K562 (cell line): ENCODE measurements at regions not wholly inside any gene's neighbourhood (a gene's known extent, or its start where the extent isn't known, plus 50 kb on each side); places are given as distances from the start of the nearest gene placed in this dataset.

Experiments used
- ARID1B ChIP-seq: fragments of 450-650 bp; IDR thresholded peaks from 2 replicates; pipeline ENCODE4 v1.6.1; 2016; ENCODE audit warnings: antibody characterized with exemption, mild to moderate bottlenecking, inconsistent platforms
- CREBBP ChIP-seq: IDR thresholded peaks from one replicate; pipeline ENCODE4 v1.6.1; 2012; ENCODE audit warnings: low read depth, mild to moderate bottlenecking, control low read depth, inconsistent platforms, low read length
- ESRRB ChIP-seq: fragments of 250-450 bp; sonication (Bioruptor Pico); IDR thresholded peaks from 2 replicates; pipeline ENCODE4 v1.5.0; 2020; ENCODE audit warnings: mild to moderate bottlenecking, moderate library complexity, borderline replicate concordance
- FOS ChIP-seq: IDR thresholded peaks from 3 replicates; pipeline ENCODE4 v1.6.1; 2011; ENCODE audit not compliant: insufficient read length; ENCODE audit errors: extremely low read depth
- L3MBTL2 ChIP-seq: fragments of 450-650 bp; IDR thresholded peaks from 2 replicates; pipeline ENCODE4 v1.6.1; 2016; ENCODE audit warnings: mild to moderate bottlenecking, moderate library complexity
- MYNN ChIP-seq, 2 experiments: sonication (generic); formaldehyde crosslinking in 1 of 2; IDR thresholded peaks; 2 replicates each; pipeline versions ENCODE4 v1.5.0 to v1.6.1; 2016 to 2020; ENCODE audit warnings: antibody characterized with exemption in 1 of 2, missing genetic modification reagents in 1 of 2
- NCOR1 ChIP-seq: fragments of 450-650 bp; IDR thresholded peaks from 2 replicates; pipeline ENCODE4 v1.6.1; 2016; ENCODE audit warnings: mild to moderate bottlenecking, moderate library complexity
- PHTF2 ChIP-seq: fragments of 250-450 bp; sonication (Bioruptor Pico); IDR thresholded peaks from 2 replicates; pipeline ENCODE4 v1.5.0; 2021; ENCODE audit warnings: mild to moderate bottlenecking
- SMAD4 ChIP-seq: fragments of 250-450 bp; sonication (Bioruptor Pico); conservative IDR thresholded peaks from 2 replicates; pipeline ENCODE4 v1.8.0; 2021; ENCODE audit warnings: inconsistent platforms, mild to moderate bottlenecking, moderate library complexity
- SRF ChIP-seq, 2 experiments: fragments of 250-450, 450-650 bp in 1 of 2; sonication (Bioruptor Pico) in 1 of 2; sonication (generic) in 1 of 2; formaldehyde crosslinking; IDR thresholded peaks; 2 replicates each; pipeline versions ENCODE4 v1.5.0 to v1.5.1; 2020 to 2022; ENCODE audit warnings: mild to moderate bottlenecking in 1 of 2, missing genetic modification reagents in 1 of 2
- TSC22D4 ChIP-seq: fragments of 450-650 bp; IDR thresholded peaks from 2 replicates; pipeline ENCODE4 v1.6.1; 2016; ENCODE audit warnings: missing genetic modification characterization, missing biosample characterization, control low read depth
- U2AF1 ChIP-seq: fragments of 200-400 bp; formaldehyde crosslinking; optimal IDR thresholded peaks from 2 replicates; pipeline ENCODE3; 2017; ENCODE audit warnings: mild to moderate bottlenecking, low read depth, low read length, moderate library complexity
- ZNF133 ChIP-seq: fragments of 250-450 bp; sonication (Bioruptor Pico); IDR thresholded peaks from 2 replicates; pipeline ENCODE4 v1.4.0; 2020; ENCODE audit warnings: mild to moderate bottlenecking
- ZNF134 ChIP-seq: fragments of 250-450 bp; sonication (Bioruptor Pico); conservative IDR thresholded peaks from 2 replicates; pipeline ENCODE4 v1.4.0; 2020
- ZNF282 ChIP-seq: sonication (generic); formaldehyde crosslinking; IDR thresholded peaks from 2 replicates; pipeline ENCODE4 v1.8.1; 2023; ENCODE audit warnings: missing genetic modification reagents
- TF ChIP-seq, protein P1 (sequence below): fragments of 450-650 bp; IDR thresholded peaks from 2 replicates; pipeline ENCODE4 v1.7.1; 2018; ENCODE audit warnings: mild to moderate bottlenecking, low read depth; ENCODE audit not compliant: partially characterized antibody
- TF ChIP-seq, protein P2 (sequence below): fragments of 450-650 bp; IDR thresholded peaks from 2 replicates; pipeline ENCODE4 v1.6.1; 2016; ENCODE audit warnings: missing biosample characterization, missing genetic modification characterization
- TF ChIP-seq, protein P3 (sequence below): fragments of 450-650 bp; IDR thresholded peaks from 2 replicates; pipeline ENCODE4 v1.6.1; 2018; ENCODE audit not compliant: partially characterized antibody
- TF ChIP-seq, protein P4 (sequence below): fragments of 450-650 bp; formaldehyde crosslinking; IDR thresholded peaks from 2 replicates; pipeline ENCODE4 v1.4.0; 2020; ENCODE audit warnings: mild to moderate bottlenecking, mixed read lengths
- TF ChIP-seq, protein P5 (sequence below): fragments of 200-800 bp; sonication (Bioruptor generic); IDR thresholded peaks from 2 replicates; pipeline ENCODE4 v1.6.1; 2017; ENCODE audit warnings: missing genetic modification characterization, missing compliant biosample characterization

DNA sequence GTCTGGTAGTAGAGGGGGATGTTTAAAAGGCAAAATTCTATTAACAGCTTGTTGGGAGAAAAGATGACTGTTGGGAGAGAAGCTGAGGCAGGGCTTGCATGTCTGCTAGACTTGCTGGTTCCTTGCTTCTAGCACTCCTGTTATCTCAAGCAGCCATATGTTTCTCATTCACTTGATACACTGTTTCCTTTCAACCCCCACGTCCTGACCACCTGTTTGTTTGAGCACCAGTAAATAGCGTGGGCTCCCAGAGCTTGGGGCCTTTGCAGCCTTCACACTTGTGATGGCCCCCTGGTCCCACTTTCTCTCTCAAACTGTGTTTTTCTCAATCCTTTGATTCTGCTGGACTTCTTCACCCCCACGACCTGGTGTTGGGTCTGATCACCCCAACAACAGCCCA, 111.7 kb upstream of the TMEM161B start (continued):
- no peak for TF ChIP-seq FOS
- TF ChIP-seq L3MBTL2: no peak
- TF ChIP-seq ZNF282 (CRISPR knock-in tag): no peak
- TF ChIP-seq, protein P1, sequence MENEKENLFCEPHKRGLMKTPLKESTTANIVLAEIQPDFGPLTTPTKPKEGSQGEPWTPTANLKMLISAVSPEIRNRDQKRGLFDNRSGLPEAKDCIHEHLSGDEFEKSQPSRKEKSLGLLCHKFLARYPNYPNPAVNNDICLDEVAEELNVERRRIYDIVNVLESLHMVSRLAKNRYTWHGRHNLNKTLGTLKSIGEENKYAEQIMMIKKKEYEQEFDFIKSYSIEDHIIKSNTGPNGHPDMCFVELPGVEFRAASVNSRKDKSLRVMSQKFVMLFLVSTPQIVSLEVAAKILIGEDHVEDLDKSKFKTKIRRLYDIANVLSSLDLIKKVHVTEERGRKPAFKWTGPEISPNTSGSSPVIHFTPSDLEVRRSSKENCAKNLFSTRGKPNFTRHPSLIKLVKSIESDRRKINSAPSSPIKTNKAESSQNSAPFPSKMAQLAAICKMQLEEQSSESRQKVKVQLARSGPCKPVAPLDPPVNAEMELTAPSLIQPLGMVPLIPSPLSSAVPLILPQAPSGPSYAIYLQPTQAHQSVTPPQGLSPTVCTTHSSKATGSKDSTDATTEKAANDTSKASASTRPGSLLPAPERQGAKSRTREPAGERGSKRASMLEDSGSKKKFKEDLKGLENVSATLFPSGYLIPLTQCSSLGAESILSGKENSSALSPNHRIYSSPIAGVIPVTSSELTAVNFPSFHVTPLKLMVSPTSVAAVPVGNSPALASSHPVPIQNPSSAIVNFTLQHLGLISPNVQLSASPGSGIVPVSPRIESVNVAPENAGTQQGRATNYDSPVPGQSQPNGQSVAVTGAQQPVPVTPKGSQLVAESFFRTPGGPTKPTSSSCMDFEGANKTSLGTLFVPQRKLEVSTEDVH: no peak
- TF ChIP-seq ARID1B: peak; percentile 65
- no peak for TF ChIP-seq PHTF2 (CRISPR knock-in tag)
- TF ChIP-seq, protein P2, sequence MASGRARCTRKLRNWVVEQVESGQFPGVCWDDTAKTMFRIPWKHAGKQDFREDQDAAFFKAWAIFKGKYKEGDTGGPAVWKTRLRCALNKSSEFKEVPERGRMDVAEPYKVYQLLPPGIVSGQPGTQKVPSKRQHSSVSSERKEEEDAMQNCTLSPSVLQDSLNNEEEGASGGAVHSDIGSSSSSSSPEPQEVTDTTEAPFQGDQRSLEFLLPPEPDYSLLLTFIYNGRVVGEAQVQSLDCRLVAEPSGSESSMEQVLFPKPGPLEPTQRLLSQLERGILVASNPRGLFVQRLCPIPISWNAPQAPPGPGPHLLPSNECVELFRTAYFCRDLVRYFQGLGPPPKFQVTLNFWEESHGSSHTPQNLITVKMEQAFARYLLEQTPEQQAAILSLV (tag): no peak
- TF ChIP-seq MYNN (IDR thresholded peaks at IDR 0.05): no peak
- TF ChIP-seq MYNN (CRISPR knock-in tag; IDR thresholded peaks at IDR 0.05): no peak
- no peak for TF ChIP-seq SMAD4 (CRISPR knock-in tag)
- TF ChIP-seq, protein P3, sequence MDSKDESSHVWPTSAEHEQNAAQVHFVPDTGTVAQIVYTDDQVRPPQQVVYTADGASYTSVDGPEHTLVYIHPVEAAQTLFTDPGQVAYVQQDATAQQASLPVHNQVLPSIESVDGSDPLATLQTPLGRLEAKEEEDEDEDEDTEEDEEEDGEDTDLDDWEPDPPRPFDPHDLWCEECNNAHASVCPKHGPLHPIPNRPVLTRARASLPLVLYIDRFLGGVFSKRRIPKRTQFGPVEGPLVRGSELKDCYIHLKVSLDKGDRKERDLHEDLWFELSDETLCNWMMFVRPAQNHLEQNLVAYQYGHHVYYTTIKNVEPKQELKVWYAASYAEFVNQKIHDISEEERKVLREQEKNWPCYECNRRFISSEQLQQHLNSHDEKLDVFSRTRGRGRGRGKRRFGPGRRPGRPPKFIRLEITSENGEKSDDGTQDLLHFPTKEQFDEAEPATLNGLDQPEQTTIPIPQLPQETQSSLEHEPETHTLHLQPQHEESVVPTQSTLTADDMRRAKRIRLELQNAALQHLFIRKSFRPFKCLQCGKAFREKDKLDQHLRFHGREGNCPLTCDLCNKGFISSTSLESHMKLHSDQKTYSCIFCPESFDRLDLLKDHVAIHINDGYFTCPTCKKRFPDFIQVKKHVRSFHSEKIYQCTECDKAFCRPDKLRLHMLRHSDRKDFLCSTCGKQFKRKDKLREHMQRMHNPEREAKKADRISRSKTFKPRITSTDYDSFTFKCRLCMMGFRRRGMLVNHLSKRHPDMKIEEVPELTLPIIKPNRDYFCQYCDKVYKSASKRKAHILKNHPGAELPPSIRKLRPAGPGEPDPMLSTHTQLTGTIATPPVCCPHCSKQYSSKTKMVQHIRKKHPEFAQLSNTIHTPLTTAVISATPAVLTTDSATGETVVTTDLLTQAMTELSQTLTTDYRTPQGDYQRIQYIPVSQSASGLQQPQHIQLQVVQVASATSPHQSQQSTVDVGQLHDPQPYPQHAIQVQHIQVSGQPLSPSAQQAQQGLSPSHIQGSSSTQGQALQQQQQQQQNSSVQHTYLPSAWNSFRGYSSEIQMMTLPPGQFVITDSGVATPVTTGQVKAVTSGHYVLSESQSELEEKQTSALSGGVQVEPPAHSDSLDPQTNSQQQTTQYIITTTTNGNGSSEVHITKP: no peak
- no peak for TF ChIP-seq ZNF134
- TF ChIP-seq ESRRB (CRISPR knock-in tag): no peak
- no peak for TF ChIP-seq CREBBP
- TF ChIP-seq SRF (CRISPR knock-in tag; IDR thresholded peaks at IDR 0.05): no peak
- 0 out of 2 replicates have a peak, but pooled peaks have one; percentile 22 for TF ChIP-seq NCOR1
- no peak for TF ChIP-seq TSC22D4 (tag)
- TF ChIP-seq, protein P4, sequence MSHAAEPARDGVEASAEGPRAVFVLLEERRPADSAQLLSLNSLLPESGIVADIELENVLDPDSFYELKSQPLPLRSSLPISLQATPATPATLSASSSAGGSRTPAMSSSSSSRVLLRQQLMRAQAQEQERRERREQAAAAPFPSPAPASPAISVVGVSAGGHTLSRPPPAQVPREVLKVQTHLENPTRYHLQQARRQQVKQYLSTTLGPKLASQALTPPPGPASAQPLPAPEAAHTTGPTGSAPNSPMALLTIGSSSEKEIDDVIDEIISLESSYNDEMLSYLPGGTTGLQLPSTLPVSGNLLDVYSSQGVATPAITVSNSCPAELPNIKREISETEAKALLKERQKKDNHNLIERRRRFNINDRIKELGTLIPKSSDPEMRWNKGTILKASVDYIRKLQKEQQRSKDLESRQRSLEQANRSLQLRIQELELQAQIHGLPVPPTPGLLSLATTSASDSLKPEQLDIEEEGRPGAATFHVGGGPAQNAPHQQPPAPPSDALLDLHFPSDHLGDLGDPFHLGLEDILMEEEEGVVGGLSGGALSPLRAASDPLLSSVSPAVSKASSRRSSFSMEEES: no peak
- no peak for TF ChIP-seq ZNF133 (CRISPR knock-in tag)
- TF ChIP-seq U2AF1: no peak
- TF ChIP-seq, protein P5, sequence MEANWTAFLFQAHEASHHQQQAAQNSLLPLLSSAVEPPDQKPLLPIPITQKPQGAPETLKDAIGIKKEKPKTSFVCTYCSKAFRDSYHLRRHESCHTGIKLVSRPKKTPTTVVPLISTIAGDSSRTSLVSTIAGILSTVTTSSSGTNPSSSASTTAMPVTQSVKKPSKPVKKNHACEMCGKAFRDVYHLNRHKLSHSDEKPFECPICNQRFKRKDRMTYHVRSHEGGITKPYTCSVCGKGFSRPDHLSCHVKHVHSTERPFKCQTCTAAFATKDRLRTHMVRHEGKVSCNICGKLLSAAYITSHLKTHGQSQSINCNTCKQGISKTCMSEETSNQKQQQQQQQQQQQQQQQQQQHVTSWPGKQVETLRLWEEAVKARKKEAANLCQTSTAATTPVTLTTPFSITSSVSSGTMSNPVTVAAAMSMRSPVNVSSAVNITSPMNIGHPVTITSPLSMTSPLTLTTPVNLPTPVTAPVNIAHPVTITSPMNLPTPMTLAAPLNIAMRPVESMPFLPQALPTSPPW: no peak
